ENCODE measurements at regions not wholly inside any gene's neighbourhood (a gene's known extent, or its start where the extent isn't known, plus 50 kb on each side); places are given as distances from the start of the nearest gene placed in this dataset.

DNA sequence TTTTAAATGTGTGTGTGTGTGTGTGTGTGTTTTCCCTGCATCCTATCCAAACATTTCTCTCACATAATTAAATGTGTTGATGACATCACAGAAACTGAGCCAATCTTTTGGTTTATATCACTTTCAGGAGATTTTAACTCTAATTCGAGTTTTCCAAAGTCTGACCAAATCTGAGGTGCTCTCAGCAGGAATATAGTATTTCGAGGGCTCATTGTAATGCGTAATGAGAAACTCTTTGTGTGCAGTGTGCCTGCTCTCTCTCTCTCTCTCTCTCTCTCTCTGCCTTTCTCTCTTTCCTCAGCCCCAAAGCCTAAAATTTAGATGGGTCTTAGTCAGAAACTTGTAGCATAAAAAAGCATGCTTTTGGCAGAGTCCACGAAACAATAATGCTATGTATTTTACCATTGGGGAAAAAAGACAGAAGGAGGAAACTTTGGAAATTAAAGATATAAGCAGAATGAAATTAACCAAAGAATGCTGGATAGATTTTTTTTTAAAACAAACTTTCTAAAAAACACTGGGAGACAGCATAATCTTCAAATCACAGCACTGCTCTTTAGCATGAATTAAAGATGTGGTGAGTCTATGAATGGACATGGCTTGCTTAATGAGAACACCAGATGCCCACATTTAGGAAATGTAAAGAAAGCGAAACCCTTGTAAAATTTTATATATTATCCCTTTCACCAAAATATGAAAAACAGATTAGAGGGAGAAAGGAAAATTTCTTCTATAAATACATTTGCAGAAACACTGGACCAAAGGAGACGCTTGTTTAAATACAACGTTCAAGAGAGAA, 206.8 kb upstream of the HABP2 start:
- no peak overlapping the region for H3K4me3 ChIP-seq (ENCODE audit: low read depth, low read length)
- no peak for DNase-seq (ENCODE audit: low read depth)
- in situ Hi-C loops (cut with HindIII; ENCODE audit: low sequenced_read_pairs) = no loop called here
- TF ChIP-seq, protein P1, sequence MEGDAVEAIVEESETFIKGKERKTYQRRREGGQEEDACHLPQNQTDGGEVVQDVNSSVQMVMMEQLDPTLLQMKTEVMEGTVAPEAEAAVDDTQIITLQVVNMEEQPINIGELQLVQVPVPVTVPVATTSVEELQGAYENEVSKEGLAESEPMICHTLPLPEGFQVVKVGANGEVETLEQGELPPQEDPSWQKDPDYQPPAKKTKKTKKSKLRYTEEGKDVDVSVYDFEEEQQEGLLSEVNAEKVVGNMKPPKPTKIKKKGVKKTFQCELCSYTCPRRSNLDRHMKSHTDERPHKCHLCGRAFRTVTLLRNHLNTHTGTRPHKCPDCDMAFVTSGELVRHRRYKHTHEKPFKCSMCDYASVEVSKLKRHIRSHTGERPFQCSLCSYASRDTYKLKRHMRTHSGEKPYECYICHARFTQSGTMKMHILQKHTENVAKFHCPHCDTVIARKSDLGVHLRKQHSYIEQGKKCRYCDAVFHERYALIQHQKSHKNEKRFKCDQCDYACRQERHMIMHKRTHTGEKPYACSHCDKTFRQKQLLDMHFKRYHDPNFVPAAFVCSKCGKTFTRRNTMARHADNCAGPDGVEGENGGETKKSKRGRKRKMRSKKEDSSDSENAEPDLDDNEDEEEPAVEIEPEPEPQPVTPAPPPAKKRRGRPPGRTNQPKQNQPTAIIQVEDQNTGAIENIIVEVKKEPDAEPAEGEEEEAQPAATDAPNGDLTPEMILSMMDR (IDR thresholded peaks at IDR 0.05; ENCODE audit: low read depth, low read length, missing control alignments) = no peak

DNA sequence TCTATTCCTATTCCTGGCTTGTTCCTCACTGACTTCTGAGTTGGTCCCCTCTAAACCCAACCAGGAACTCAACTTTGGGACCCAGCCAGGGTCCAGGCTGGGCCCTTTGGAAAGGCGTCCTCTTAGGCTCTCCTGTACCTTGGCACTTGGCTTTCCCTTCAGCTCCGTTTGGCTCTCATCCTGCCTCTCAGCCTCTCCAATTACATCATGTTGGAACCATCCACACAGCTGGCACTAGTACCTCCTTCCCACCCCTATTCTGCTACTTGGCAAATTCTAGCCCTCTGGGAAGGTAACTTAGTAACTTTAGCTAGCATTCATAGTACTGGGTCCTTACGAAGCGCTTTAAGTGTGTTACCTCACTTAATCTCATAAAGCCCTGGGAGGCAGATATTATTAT, 205.3 kb upstream of the HABP2 start:
- DNase-seq (ENCODE audit: low read depth) = no peak
- in situ Hi-C loops (cut with HindIII; ENCODE audit: low sequenced_read_pairs) = no loop called here
- no peak overlapping the region for H3K4me3 ChIP-seq (ENCODE audit: low read depth, low read length)
- TF ChIP-seq, protein P1 (IDR thresholded peaks at IDR 0.05; ENCODE audit: low read depth, low read length, missing control alignments) = no peak

DNA sequence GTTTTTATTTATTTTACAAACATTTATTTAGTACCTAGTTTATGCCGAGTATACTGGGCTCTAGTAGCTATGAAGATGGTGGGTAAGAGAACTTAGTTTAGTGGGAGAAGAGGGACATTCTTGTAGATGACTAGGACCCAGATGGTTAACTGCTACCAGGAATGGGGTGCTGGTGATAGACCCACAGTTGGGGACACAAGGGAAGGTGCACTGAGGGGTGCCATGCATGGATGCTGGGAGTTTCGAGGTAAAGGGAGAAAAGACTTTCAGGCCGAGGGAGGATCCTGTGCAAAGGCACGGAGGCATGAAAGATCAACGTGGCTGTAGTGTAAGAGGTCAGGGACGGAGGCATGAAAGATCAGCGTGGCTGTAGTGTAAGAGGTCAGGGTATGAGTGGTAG, 204.2 kb upstream of the HABP2 start:
- H3K4me3 ChIP-seq (ENCODE audit: low read depth, low read length) = no peak overlapping the region
- no peak for DNase-seq (ENCODE audit: low read depth)
- in situ Hi-C loops (cut with HindIII; ENCODE audit: low sequenced_read_pairs) = no loop called here
- TF ChIP-seq, protein P1 (IDR thresholded peaks at IDR 0.05; ENCODE audit: low read depth, low read length, missing control alignments) = no peak

DNA sequence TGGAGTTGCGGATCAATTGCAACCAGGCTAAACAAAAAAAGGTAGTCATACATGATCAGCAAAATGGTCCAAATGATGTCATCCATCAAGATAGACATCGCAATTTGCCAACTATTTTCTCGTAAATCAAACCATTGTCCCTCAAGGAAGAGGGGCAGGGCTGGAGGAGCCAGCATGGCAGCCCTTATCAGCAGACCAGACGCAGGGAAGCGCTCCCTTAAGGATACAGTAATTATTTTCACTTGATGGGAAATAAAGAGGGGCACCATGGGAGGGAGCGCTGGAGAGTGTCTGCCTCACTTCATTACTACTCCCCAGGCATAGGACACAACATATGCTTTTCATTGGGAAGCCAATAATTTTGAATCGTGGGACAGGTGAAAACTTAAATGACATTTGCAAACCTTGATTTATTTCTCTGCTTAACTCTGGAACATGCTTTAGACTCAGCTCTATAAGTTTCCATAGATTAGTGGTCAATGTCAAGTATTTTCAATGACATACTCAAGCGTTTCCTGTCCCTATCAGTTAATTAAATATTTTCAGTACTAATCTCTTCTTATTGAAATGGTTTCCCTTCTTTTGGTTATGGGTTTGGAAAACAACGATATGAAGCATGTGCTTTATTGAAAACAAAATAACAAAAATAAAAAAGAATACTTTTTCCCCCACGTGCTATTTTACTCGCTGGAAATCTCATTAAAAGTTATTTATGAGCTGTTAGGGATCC, 202.4 kb upstream of the HABP2 start:
- DNase-seq (ENCODE audit: low read depth) = no peak
- in situ Hi-C loops (cut with HindIII; ENCODE audit: low sequenced_read_pairs) = no loop called here
- H3K4me3 ChIP-seq (ENCODE audit: low read depth, low read length) = no peak overlapping the region
- TF ChIP-seq, protein P1 (IDR thresholded peaks at IDR 0.05; ENCODE audit: low read depth, low read length, missing control alignments) = no peak

DNA sequence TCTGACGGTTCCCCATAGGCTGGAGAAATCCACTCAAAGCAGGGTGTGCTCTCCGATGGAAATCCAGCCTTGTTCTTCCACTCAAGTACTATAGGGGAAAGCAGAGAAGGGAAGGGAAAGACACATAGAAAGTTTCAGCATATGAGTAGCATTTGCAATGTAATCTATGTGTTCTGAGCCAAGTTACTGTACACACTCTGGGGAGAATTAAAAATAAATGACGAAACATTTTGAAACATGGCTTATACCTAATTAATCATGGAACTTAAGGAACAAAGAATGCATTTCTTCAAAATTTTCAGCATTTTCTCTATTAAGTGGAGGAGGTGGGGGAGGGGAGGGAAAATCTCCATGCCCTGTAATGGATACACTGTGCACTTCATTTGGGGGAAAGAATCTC, 198.1 kb upstream of the HABP2 start:
- in situ Hi-C loops (cut with HindIII; ENCODE audit: low sequenced_read_pairs) = no loop called here
- no peak overlapping the region for H3K4me3 ChIP-seq (ENCODE audit: low read depth, low read length)
- TF ChIP-seq, protein P1 (IDR thresholded peaks at IDR 0.05; ENCODE audit: low read depth, low read length, missing control alignments) = no peak
- DNase-seq (ENCODE audit: low read depth) = no peak

DNA sequence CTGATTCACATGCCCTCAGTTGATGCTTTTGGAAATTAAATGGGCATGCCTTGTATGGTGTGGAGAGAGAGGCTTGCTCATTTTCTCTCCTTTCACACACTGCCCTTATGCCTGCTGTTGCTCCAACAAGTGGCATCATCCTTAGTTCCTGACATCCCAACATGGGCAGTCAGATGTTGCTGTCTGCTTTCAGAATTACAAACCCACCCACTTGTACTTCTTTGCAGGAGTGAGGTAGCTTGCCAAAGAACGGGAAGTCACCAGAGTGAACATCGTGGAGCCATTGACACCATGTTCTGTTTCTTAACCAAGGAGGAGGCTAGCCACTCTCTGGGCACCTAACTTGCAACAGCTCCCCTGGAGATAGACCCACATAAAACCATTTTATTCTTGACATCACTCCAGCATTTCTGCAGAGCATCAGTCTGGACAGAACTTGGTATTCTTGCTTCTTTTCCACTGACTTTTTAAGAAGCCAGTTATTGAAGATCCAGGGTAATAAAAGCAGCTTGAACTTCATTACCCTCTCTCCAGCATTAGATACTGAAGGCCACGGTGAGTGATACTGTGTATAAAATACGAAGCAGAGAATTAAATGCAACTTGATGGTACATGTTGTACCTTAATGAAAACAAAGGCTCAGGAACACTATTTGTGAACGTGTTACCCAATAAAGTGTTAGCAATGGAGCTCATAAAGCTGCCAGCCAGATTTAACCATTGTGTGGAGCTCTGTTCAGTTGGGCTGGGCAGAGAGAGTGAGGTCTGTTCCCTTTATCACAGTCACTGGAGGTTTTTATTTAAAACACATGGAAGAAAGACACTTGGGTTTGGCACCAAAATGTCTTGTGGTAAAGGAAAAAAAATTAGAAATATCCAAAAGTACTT, 195.8 kb upstream of the HABP2 start:
- no peak overlapping the region for H3K4me3 ChIP-seq (ENCODE audit: low read depth, low read length)
- no peak for DNase-seq (ENCODE audit: low read depth)
- TF ChIP-seq, protein P1 (IDR thresholded peaks at IDR 0.05; ENCODE audit: low read depth, low read length, missing control alignments) = no peak
- in situ Hi-C loops (cut with HindIII; ENCODE audit: low sequenced_read_pairs) = no loop called here

Data from astrocyte of the cerebellum (primary cell).